ENCODE measurements at regions not wholly inside any gene's neighbourhood (a gene's known extent, or its start where the extent isn't known, plus 50 kb on each side); places are given as distances from the start of the nearest gene placed in this dataset.
A peak's percentile ranks its signal among the peaks of the same experiment; 100 is the strongest.
"Not testable (repeated sequence)": the region's sequence is repeated elsewhere in the genome, so short reads cannot be mapped to it uniquely, and the experiment has no call there.

DNA sequence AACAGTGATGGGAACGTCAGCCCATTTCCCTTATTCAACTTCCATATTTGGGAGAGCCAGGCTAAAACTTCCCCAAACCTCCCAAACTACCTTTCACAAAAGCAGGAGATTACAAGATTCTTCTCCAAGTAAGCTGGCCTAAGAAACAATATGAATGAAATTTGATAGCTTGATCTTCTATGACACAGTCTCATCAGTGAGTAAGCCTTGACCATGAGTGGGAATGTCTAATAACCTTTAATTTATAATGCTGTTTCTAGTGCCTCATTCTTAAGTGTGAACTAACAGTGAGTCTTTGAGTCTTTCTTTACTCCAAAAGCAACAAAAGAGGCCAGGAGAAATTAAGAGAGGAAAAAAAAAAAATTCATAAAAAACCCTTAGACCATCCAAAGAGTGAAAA is 1379.9 kb downstream of the EFNA5 start:
- no peak for DNase-seq

DNA sequence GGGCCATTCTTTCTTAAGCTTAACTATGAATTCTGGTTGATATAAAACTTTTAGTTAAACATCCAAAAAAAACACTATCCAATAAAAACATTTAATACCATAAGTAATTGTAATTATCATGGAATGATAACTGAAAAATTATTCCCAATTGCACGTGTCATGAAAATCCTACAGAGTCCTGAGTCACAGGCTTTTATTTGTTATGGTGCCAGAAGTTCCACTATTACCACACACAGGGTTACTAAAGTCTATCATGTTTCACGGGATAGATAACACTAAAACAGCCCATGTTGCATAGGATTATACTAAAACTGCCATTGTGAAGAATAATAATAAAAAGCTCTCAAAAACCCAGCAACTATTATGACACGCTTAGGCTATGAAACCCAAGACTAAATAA is 1381.8 kb downstream of the EFNA5 start:
- no peak for DNase-seq

DNA sequence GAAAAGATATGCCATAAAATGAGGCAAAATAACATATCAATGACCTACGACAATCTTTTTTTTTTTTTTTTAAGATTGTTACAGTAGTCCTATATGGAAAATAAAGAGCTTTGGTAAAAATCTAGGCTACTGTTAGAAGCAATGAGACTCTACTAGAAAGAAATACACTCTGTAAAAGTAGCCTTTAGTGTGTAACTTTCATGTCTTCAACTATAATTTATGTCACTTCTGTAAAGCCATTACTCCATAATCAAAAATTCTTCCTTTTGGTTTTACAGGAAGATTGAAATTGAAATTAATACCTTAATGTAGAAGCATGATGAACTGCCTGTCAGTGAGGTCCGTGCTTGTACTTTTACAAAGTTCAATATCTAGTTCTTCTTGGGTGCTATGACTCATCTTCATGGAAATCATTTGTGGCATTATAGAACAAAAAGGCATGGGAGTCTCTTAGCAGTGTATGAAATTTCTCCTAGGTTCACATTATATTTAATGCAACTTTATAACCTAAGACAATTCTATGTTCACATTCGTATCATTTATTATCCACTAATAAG is 1393.1 kb downstream of the EFNA5 start:
- no peak for DNase-seq

DNA sequence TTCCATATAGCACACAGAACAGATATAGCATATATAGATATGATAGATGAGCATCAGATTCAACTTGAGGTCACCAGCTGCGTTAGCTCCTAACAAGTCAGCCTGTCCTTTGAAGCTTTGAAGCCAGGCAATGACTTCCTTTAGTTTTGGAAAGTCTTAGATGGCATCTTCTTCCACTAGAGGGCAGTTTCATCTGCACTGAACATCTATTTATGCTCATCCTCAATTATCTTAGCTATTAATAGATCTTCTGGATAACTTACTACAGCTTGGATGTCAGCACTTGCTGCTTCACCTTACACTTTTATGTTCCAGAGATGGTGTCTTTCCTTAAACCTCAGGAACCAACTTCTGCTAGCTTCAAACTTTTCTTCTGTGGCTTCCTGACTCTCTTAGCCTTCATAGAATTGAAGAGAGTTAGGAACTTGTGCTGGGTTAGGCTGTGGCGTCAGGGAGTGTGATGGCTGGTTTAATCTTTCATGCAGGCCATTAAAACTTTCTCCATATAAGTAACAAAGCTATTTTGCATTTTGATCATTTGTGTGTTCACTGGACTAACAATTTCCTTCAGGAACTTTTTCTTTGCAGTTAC is 1401.4 kb downstream of the EFNA5 start:
- DNase-seq = no peak

DNA sequence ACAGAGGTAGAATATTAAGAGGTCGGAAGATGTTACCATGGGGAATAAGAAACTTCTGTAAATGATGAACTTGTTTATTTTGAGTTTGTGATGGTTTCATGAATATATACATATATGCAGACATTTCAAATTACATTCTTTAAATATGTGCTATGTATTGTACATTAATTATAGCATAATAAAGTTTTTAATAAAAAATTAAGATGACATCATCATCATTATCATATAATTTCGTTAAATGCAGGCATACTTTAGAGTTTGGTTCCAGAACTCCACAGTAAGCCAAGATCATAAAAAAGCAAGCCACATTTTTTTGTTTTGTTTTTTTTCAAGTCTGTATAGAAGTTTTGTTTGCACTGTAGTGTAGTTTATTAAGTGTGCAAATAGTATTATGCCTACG is 1403.5 kb downstream of the EFNA5 start:
- no peak for DNase-seq

DNA sequence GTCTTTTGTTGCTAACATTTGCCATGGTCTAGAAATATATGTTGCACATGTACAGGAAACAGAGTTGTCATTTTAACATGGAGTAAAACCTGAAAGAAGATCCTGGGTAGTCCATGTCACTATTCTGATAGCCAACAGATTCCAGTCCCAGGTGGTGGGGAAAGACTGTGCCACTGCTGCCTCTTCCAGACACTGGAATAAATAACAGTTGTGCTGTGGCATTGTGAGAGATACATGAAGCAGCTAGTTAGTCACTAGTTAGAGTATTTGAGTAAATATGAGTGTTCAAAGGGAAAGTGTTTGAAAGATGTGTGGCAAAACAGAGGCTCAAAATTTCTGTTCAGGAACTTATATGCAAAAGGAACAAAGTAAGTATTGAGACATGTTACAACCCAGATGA is 1408.3 kb downstream of the EFNA5 start:
- DNase-seq = no peak

DNA sequence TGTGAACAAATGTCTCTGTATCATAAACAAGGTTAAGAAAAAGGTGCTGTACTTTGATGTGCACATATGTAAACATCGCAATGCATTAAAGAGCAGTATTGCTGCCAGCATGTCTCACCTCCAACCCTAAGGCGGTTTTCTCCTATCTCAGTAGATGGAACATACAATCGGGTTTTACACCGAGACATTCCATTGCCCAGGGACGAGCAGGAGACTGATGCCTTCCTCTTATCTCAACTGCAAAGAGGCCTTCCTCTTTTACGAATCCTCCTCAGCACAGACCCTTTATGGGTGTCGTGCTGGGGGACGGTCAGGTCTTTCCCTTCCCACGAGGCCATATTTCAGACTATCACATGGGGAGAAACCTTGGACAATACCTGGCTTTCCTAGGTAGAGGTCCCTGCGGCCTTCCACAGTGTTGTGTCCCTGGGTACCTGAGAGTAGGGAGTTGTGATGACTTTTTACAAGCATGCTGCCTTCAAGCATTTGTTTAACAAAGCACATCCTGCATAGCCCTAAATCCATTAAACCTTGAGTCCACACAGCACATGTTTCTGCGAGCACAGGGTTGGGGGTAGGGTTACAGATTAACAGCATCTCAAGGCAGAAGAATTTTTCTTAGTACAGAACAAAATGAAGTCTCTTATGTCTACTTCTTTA is 1411.2 kb downstream of the EFNA5 start:
- peak; percentile 70 for DNase-seq

DNA sequence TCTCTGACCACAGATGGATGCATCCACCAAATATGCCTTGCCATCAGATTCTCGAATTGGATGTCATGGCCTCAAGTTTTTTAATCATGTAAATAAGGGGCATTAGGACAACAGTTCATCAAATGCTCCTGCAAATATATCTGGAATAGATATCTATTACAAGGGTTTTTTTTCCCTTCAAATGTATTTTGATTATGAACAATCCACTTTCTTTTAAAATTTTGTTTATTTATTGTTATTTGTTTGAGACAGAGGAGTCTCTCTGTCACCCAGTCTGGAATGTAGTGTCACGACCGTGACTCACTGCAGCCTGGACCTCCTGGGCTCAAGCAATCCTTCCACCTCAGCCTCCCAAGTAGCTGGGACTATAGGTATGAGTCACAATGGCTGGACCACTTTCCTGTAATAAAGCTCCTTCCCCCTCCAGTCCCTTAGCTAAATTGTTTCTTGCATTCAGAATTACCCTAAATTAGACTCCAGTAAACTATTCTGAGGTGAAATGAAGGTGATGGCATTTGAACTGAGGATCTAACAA is 1412.1 kb downstream of the EFNA5 start:
- DNase-seq = peak; percentile 90

DNA sequence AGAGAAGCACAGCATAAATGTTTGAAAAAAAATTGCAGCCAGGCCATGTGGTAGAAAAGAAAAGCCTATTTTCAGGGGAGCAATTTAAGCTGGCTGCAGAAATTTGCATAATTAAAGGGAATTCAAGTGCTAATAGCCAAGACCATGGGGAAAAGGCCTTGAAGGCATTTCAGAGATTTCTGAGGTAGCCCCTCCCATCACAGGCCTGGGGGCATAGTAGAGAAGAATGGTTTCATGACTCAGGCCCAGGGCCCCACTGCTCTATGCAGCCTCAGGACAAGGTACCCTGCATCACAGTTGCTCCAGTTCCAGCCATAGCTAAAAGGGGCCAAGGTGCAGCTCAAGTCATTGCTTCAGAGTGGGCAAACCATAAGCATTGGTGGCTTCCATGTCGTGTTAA is 1416.0 kb downstream of the EFNA5 start:
- peak; percentile 58 for DNase-seq

DNA sequence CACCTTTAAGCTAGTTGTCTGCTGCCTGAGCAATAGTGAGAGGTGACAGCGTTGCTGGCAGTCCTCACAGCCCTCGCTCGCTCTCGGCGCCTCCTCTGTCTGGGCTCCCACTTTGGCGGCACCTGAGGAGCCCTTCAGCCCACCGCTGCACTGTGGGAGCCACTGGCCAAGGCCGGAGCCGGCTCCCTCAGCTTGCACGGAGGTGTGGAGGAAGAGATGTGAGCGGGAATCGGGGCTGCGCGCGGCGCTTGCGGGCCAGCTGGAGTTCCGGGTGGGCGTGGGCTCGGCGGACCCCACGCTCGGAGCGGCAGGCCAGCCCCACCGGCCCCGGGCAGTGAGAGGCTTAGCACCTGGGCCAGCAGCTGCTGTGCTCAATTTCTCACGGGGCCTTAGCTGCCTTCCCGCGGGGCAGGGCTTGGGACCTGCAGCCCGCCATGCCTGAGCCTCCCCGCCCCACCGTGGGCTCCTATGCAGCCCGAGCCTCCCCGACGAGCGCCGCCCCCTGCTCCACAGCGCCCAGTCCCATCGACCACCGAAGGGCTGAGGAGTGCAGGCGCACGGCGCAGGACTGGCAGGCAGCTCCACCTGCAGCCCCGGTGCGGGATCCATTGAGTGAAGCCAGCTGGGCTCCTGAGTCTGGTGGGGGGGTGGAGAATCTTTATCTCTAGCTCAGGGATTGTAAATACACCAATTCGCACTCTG is 1424.5 kb downstream of the EFNA5 start:
- DNase-seq = not testable (repeated sequence)

DNA sequence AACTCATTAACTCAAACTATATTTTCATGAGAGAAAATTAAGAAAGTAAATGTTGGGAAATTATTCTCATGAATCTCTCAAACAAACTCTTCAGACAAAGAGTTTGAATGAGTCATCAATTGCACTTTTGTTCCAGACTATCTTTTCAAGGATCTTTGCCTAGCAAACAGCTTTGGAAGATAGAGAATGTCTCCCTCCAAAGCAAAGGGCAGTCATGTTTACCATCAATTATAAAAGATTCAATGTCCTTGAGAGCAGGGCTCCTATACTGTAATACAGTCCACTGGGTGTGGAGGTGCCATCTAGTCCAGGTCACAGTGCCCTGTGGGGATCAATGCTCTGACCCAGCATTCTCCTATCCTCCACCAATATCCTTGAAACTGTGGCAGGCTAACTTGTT is 1429.3 kb downstream of the EFNA5 start:
- no peak for DNase-seq

DNA sequence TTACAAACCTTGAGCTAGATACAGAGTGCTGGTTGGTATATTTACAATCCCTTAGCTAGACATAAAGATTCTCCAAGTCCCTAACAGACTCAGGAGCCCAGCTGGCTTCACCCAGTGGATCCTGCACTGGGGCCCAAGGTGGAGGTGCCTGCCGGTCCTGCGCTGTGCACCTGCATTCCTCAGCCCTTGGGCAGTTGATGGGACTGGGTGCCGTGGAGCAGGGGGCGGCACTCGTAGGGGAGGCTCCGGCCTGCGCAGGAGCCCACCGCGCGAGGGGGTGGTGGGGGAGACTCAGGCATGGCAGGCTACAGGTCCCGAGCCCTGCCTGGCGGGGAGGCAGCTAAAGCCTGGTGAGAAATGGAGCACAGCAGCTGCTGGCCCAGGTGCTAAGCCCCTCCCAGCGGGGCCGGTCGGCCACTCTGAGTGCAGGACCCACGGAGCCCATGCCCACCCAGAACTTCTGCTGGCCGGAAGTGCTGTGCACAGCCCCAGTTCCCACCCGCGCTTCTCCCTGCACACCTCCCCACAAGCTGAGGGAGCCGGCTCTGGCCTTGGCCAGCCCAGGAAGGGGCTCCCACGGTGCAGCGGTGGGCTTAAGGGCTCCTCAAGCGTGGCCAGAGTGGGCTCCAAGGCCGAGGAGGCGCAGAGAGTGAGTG is 1464.7 kb downstream of the EFNA5 start:
- DNase-seq = no peak

DNA sequence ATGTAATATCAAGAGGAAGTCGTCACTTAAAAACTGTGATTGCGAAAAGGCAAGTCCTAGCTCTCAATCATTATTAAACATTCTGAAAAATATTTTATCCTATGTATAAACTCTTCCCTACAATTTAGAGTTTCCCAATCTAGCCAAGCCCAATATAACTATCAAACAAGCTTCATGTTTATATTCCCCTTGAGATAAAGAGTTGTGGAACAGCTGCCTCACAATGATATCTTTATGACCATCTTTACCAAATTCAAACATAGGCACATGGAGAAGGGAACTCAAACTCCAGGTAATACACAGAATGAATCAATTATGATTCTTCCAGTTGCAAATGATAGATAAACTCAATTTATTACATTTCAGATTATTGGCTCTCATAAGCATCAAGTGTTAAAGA is 1468.7 kb downstream of the EFNA5 start:
- no peak for DNase-seq

DNA sequence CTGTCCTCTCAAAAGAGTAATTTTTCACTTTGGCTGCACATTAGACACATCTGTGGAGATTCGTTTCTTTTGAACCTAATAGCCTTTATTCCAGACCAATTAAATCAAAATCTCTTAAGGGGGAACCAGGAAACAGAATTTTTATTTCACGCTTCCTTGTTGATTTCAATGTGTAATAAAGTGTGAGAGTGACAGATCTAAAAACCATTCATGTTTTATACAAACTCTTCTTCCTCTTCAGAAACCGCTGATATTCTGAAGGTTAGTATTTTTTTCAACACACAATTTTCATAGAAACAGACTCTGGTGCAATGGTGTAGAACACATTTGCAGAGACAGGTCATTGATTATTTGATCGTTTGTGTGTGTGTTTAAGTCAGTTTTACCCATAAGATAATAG is 1469.8 kb downstream of the EFNA5 start:
- no peak for DNase-seq

DNA sequence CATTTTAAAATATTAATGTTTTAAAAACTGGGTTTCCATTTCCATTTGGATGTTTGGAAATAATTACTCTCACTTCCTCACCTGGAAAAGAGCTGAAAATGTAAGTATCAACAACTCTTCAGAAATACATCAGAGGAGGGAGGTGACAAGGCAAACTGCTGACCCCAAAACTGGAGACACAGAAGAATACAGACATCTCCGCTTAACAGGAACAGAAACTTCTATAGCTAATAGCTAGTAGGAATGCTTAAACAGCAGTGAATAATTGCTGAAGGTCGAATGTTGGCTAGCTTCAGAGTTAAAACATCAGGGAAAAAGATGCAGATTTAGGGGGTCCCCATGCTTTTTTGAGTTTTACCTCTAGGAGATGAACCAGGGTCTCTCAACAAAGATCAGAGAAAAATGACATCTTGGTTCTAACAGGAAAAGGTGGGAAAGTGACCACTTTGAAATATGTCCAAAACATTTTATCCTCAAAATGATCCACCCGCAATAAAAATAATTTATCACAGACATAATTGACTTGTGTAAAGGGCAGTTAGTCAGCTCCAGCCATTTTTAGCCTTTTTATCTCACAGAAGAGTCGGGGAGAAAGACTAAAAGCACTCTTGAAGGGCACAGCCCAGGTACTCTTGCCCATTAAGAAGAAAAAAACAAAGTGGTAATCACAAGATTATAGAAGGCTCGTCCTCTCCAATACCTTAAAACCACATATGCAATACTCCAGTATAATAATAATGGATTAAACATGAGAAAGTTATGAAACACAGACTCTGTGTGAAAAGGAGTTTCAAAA is 1474.9 kb downstream of the EFNA5 start:
- no peak for DNase-seq

DNA sequence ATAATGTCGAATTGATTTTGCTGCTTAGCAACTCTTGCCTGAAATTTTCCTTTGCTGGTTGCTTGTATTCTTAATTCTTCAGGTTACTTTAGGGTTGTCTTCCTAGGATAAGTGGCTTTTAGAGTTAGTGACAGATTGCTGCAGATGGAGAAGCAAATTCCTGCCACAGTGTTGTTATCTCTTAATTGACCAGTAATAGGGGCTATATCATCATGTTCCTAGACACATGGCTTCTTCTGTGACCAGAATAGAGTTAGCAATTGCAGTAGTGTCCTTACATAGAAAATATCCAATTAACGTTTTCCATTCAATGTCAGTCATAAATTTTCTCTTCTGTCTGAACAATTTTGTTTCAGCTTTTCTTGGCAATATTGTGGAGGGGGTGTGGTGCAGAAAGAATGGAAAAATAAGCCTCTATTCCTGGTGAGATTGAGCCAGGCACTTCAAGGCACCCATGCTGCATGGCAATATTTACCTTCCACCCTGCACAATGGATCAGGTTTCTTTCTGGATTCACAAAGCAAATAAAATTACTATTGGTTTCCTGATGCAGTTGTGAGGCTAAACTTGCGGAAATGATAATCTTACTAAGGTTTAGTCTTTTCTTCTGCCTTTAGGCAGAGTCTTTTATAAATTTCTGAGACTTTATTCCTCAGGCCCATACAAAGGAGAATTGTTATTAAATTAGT is 1481.5 kb downstream of the EFNA5 start:
- no peak for DNase-seq

DNA sequence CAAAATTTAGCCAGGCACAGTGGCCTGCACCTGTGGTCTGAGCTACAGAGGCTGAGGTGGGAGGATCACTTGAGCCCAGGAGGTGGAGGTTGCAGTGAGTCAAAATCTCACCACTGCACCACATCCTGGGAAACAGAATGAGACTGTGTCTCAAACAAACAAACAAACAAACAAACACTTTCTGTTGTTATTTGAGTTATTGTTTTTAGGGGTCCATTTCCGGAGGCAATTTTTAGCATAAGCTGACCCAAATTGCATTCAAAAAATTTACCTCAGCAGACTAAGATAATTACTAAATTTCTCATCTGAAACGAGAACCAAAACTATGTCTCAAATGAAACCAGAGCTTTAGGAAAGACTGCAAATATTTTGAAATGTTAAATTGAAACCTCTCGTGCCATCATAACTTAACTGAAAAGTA is 1485.1 kb downstream of the EFNA5 start:
- DNase-seq = no peak

DNA sequence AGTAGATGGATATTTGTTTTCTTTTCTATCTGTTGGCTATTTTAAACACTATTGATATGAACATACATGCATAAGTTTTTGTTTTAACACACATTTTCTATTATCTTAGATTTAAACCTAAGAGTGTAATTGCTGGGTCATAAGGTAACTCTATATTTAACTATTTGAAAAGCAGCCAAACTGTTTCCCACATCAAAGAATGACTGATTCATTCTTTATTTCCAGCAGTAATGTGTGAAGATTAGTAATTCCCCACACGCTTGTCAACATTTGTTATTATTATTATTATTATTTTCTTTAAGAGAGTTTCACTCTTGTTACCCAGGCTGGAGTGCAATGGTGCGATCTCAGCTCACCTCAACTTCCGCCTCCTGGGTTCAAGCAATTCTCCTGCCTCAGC is 1495.8 kb downstream of the EFNA5 start:
- DNase-seq = no peak

DNA sequence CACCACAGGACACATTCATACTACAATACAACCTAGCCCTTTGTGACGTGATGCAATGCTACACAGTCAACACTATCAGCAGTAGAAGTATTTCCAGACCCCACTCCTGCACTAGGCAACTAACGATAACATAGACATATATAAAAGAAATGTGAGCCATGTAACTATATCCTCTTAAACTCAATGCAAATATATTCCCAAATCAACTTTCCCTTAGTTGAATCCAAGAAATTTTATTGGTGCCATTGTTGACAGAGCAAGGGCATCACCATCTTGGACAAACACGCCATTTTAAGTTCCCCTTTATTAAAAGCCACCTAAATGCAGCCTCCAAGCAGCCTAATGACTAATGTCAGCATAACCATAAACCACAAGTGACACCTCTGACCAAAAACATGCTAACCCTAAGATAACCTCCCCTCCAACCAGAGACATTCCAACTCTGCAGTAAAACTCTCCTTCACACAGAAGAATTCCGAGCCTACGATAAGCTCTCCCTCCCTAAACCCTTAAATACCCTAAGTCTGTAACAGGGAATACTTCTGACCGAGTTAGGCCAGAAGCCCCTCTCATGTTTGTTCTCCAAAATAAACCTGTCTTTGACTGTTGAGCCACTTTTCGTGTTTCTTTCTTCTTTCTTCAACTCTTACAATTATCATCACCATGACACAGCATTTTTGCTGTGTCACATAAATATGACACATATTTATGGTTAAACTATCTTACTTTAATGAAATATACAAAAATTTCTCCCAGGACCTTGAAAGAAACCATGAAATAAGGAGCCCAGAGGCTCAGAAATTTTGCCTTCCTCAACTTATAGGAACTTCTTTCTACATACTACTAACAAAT is 1497.8 kb downstream of the EFNA5 start:
- DNase-seq = no peak

DNA sequence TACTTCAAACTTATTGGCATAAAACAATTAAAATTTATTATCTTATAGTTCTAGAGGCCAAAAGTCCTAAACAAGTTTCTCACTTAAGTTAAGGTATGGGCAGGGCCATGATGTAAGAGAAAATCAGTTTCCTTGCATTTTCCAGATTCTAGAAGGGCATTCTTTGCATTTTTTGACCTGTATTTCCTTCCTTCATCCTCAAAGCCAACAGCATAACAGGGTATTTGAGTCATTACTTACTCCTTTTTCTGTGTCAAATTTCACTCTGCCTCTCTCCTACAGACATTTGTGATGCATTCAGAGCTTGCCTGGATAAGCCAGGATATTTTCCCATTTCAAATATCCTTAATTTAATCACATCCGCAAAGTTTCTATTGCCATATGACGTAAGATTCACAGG is 1499.0 kb downstream of the EFNA5 start:
- no peak for DNase-seq

DNA sequence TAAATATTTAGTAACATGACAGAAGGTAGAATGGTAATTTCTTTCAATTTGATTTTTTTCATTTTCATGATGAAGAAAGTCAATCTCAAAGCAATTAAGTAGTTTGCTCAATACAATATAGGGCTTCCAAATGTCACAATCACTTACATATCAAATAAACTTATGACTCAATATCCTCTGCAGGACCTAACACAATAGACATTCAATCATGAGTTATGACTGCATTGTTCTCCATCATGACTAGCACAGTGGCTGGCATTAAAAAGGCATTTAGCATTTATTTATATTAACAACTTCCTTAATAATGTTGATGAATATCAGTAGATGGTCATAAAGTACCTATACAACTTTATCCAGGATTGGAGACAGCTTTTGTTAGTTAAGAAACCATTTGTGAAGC is 1499.6 kb downstream of the EFNA5 start:
- DNase-seq = no peak

All from islet precursor cell (in vitro differentiated cells).